Stimulated activated CD8-positive, alpha-beta memory T cell treated with anti-CD3 and anti-CD28 coated beads, Interleukin-15, amount 100 ng/mL, for 1 hour (primary cell): ENCODE measurements at regions not wholly inside any gene's neighbourhood (a gene's known extent, or its start where the extent isn't known, plus 50 kb on each side); places are given as distances from the start of the nearest gene placed in this dataset.
"Not testable (repeated sequence)": the region's sequence is repeated elsewhere in the genome, so short reads cannot be mapped to it uniquely, and the experiment has no call there.

ENCODE experiments used
- DNase-seq: peaks from one replicate; pipeline ENCODE4 v3.0.0-alpha.2; 2020; ENCODE audit warnings: low read depth

DNA sequence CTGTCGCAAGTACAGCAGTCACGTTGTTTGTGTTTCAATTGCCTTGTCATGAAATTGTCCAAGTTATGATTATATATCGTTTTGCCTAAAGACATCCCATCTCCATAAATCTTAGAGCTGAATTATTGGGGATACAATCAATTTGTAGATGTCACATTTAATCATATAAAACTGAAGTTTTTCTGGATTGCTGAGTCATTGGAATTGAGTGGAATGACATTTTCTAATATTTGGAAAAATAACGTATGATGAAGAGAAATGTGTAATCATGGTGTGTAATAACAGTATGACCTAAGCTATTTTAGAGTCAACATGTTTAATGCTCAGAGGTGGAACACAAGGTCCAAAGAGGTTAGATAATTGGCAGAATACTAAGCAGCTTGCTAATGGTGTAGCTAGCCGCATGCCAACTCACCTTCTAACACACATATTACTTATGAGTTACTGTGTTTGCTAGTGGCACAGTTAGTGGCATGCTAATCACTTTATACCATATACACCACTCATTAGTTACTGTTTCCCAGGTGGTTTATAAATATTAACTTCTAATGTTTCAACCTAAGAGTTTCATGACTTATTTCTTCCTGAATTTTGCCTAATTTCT is 473.1 kb upstream of the GRAMD2B start:
- no peak for DNase-seq

DNA sequence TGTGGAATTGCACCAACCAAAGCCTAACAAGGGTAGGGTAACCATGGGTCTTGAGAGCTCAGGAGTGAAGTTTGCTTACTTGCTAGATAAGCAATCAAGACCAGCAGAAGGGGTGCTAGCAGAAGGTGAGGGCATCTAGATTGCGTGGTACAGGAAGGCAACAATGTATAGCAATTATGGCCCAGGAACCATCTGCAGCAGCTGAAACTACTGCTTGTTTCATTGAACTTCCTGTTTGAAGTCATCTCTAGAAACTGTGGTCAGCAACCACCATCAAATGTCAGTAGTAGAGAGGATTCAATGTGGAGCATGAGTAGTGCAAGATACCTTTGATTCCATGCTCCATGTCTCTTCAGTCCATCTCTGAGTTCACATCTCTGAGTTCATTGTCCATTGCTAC is 462.1 kb upstream of the GRAMD2B start:
- DNase-seq, result no peak

GRCh38 chr5:125965577-125965976 is 457.6 kb upstream of the GRAMD2B start:
- no peak for DNase-seq

GRCh38 chr5:125967576-125967975 is 455.6 kb upstream of the GRAMD2B start:
- no peak for DNase-seq

DNA sequence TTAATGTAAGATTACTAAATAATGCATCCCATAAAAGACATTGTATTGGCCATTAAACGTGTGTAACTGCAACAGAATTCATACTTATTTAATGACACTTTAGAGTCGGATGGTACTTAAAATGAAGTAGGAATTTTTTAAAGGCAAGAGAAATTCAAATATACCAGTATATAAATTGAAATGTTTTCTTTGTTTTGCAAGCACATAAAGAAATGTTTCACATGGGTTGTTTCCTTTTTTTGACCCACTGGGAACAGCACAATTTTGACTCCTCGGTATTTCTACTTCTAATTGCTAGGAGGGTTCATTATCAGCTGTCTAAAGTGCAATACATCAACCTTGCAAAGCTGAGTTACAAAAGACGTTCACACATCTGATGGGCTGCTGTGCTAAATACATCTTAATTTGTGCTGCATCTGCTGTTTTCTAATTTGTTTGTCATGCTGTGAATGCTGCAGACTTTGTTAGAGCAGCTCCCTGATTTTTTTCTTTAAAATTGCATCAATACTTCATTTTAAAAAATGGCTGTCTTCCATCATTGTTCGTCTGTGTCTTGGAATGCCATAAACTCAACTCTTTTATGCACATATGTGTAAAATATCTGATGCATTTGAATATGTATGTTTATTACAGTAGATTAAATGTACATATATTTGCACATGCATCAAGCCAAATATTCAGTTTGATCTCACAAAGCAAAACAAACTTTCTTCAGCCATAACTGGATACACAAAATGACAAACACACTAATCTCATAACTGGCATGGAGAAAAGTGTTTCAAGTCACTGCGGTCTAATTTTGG is 454.0 kb upstream of the GRAMD2B start:
- DNase-seq, result no peak

DNA sequence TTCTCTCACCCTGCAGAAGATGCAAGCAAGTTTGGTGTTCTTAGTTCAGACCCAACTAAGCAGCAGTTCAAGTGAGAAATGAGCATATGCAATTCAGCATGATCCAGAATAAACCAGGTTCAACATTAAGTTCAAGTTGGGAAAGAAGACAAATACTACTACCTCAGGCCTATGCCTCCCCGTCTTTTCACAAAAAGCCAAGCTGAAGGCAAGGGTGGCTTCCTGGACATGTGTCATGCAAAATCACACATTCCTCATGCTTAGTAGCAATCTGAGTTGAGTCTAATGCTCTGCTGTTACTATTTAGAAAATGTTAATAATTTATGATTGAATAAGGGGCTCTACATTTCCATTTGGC is 453.4 kb upstream of the GRAMD2B start:
- no peak for DNase-seq

DNA sequence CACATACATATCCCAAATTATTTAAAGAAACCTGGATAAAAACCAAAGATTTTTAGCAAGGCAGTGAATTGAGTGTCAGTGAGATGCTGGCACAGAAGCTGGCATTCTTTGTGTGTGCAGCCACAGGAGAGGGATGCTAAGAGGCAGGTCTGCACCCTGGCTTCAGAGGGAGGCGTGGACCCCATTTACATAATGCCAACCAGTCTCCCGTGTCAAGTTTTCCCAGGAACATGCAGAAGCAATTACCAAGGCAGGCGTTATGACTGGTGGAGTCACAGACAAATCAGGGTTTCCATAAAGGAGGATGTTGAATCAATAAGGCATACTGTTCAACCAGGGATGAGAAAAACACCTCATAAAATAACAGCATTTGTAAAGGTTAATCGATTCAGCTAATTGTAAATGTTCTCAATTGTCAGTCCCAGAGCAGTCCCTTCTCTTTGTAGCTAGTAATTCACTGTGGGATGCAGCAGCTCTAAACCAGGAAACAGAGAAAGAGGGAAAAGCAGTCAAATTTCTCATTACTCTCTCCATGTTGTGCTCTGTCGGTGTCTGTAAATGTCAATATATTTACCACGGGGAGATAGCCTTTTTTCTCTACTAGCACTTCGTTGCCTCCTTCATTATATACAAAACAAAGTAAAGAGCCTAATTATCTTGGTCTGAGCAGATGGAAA is 452.4 kb upstream of the GRAMD2B start:
- no peak for DNase-seq

- no peak for DNase-seq
Measured at GRCh38 chr5:125972706-125973105, 450.5 kb upstream of the GRAMD2B start.

- DNase-seq, result no peak
Measured at GRCh38 chr5:125974679-125975078, 448.5 kb upstream of the GRAMD2B start.

DNA sequence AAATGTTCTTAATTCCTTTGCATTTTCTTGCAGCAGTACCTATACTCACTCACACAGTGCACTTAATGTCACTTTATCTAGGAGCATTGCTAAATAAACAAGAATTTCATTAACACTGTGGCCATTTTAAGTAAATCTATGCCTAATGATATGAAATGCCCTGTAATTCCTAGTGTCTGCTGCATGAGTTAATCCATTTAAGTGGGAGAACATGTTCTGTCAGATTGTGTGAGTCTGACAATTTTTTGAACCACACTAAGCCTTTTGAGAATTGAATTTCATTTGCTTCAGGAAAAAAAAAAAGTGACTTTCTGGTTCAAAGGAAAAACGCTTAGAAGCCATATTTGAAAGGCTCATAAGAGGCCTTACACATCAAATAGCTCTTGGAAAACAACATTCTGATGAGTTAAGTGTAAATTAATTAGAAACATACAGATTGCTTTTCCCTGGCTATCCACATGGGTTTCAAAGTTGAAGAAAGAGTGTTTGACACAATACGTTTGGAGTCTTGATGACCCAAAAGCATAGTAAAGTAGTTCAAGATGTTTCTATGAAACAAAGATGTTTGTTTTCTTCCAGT is 446.7 kb upstream of the GRAMD2B start:
- DNase-seq, result no peak

DNA sequence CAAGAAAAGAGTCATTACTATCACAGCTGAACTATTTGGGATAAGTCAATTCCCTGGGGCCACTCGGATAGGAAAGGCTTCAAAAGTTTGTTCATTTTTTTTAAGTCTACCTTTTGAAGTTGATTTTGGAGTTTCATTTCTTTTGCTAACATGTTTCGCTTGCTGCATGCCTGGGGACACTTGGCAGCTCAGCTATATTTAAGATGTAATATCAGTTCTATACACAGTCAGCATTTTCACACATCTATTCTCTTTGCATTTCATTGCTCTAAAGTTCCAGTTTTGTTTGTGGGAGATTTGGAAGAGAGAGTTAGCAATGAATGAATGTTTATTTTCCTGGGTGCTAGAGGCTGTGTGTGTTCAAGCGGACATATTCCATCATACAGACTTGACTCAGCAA is 445.2 kb upstream of the GRAMD2B start:
- no peak for DNase-seq

- DNase-seq, result no peak
Measured at GRCh38 chr5:125979636-125980035, 443.6 kb upstream of the GRAMD2B start.

DNA sequence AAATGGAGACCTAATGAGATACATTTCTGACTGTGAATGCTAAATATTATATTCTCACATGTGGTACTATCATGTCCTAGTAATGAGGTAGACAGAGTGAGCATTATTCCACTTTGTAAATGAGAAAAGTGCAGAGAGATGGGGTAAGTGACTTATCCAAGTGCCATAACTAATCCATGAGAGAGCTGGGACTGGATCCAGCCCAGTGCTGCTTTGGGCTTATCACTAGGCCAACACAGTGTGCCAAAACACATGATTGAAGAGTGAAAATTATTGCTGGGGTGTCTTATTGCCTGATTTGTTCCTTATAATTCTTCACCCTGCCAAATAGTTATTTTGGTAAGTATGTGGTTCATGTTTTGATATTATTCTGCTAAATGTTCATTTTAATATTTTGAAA is 442.2 kb upstream of the GRAMD2B start:
- DNase-seq, result no peak

- no peak for DNase-seq
Measured at GRCh38 chr5:125987677-125988255, 435.4 kb upstream of the GRAMD2B start.

DNA sequence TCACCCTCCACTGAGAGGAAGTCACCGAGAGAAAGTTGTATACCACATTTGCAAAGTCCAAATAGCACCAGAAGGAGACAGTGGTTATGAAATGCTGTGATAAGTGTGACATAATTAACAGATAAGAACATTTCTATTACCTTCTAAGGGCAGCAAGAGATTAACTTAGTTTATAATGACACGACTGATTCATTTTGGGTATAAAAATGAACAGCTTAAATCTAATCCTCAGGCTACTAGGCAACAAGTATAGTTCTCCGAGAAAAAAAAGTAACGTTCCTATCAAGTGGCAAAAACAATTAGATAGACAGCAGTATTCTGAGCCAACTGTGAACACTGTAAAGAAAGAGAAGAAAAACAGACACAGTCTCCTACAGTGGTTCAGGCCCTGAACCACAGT is 431.2 kb upstream of the GRAMD2B start:
- DNase-seq, result no peak

GRCh38 chr5:125999271-126000030 is 423.8 kb upstream of the GRAMD2B start:
- DNase-seq, result not testable (repeated sequence)

- no peak for DNase-seq
Measured at GRCh38 chr5:126000507-126000906, 422.7 kb upstream of the GRAMD2B start.

DNA sequence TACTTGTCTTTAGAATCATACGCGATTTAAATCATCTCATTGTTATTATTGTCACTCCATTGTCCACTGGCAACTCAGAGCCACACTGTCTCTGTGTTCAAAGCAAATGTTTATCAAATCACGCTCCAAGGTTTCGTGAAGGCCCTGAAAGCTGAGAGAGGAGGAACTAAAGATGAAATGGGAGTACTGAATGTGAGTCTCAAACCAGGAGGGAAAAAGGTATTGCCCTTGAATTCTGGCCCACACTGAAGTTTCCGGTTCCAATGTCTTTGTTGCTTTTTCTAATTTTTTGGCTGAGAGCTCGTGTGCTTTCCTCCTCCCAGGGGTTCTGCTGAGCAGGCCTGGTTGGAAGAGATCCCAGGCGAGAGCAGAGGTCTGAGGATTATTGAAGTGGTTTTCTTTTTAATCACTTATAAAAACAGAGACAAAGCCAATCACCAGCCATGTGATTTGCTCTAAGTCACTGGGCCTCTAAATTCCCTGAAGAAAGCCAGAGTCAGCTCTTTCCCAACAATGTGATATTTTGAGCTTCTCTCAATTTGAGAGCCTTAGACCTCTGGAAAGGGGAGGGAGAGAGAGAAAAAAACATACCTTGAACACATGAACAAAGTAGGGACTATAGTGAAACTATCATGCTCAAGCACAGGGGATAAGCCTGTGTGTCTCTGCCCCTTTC is 420.8 kb upstream of the GRAMD2B start:
- no peak for DNase-seq

DNA sequence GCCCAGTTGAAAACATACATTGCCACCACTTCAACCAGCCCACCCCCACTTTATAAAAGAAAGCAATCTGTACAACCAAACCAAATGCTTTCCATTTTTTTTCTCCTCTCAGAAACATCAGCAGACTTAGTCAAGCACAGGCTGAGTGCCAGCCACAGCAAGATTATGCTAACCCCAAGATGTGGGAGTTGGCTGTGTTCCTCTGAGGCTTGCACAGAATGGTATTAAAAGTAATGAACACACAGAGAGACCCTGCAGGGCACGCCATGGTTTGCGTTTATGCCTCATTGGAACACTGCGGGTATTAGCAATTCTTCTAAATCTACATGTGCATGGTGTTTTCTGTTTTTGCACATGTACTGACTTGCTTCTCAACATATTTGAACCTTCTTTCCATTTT is 419.9 kb upstream of the GRAMD2B start:
- DNase-seq, result no peak

GRCh38 chr5:126004636-126005035 is 418.6 kb upstream of the GRAMD2B start:
- no peak for DNase-seq

GRCh38 chr5:126007841-126008240 is 415.4 kb upstream of the GRAMD2B start:
- no peak for DNase-seq
